CD8-positive, alpha-beta memory T cell (primary cell): ENCODE measurements at regions not wholly inside any gene's neighbourhood (a gene's known extent, or its start where the extent isn't known, plus 50 kb on each side); places are given as distances from the start of the nearest gene placed in this dataset.

Source experiments
- CTCF ChIA-PET: fragments of 350-600 bp; sonication (Branson Sonifier 250); formaldehyde crosslinking; loops from one replicate; lab custom pipeline; 2021; ENCODE audit warnings: antibody characterized with exemption; lab: Charles Lee
- POLR2A ChIA-PET: fragments of 350-600 bp; sonication (Branson Sonifier 250); formaldehyde crosslinking; loops from one replicate; lab custom pipeline; 2021; ENCODE audit warnings: antibody characterized with exemption; lab: Charles Lee
- DNase-seq, 5 donors: peaks; one replicate each; pipeline versions ENCODE4 v3.0.0 to v3.0.0-alpha.2; 2020 to 2022; ENCODE audit warnings: mixed read lengths in 1 of 5
- H3K27ac ChIP-seq: one replicate; pipeline ENCODE4 v1.7.0; 2013; ENCODE audit warnings: low read depth, mild to moderate bottlenecking, low read length, moderate library complexity
- H3K27me3 ChIP-seq: 2 replicates; pipeline ENCODE4 v1.7.0; 2013; ENCODE audit warnings: low read length, mild to moderate bottlenecking; ENCODE audit not compliant: insufficient read depth, poor library complexity, severe bottlenecking
- H3K36me3 ChIP-seq: 2 replicates; pipeline ENCODE4 v1.7.0; 2013; ENCODE audit warnings: mild to moderate bottlenecking, low read length, moderate library complexity; ENCODE audit not compliant: insufficient read depth
- H3K4me1 ChIP-seq: 2 replicates; pipeline ENCODE4 v1.7.0; 2013; ENCODE audit warnings: mild to moderate bottlenecking, low read length, moderate library complexity; ENCODE audit not compliant: insufficient read depth
- H3K4me3 ChIP-seq: 2 replicates; pipeline ENCODE4 v1.7.0; 2013; ENCODE audit warnings: mild to moderate bottlenecking, low read length
- H3K9me3 ChIP-seq: 2 replicates; pipeline ENCODE4 v1.7.0; 2013; ENCODE audit warnings: mild to moderate bottlenecking, low read length
- H3K27ac Mint-ChIP-seq, 8 donors: one replicate each; pipeline ENCODE4 v1.8.0; 2020 to 2021; ENCODE audit warnings: mixed read lengths in 8 of 8, mild to moderate bottlenecking in 6 of 8, inconsistent platforms in 3 of 8, moderate library complexity in 3 of 8
- H3K27me3 Mint-ChIP-seq, 2 donors: one replicate each; pipeline ENCODE4 v1.8.0; 2020 to 2021; ENCODE audit warnings: mixed read lengths in 2 of 2, mild to moderate bottlenecking in 1 of 2, moderate library complexity in 1 of 2
- H3K36me3 Mint-ChIP-seq, 3 donors: one replicate each; pipeline ENCODE4 v1.8.0; 2020 to 2021; ENCODE audit warnings: mixed read lengths in 3 of 3, inconsistent platforms in 1 of 3, mild to moderate bottlenecking in 1 of 3
- H3K4me1 Mint-ChIP-seq, 3 donors: one replicate each; pipeline ENCODE4 v1.8.0; 2020 to 2021; ENCODE audit warnings: mixed read lengths in 3 of 3, inconsistent platforms in 1 of 3, mild to moderate bottlenecking in 1 of 3
- H3K4me3 Mint-ChIP-seq, 7 donors: one replicate each; pipeline ENCODE4 v1.8.0; 2020 to 2021; ENCODE audit warnings: mixed read lengths in 7 of 7, mild to moderate bottlenecking in 6 of 7, moderate library complexity in 4 of 7, inconsistent platforms in 2 of 7
- H3K9me3 Mint-ChIP-seq, 5 donors: one replicate each; pipeline ENCODE4 v1.8.0; 2020 to 2022; ENCODE audit warnings: mixed read lengths in 5 of 5, mild to moderate bottlenecking in 3 of 5, moderate library complexity in 2 of 5, inconsistent platforms in 1 of 5

DNA sequence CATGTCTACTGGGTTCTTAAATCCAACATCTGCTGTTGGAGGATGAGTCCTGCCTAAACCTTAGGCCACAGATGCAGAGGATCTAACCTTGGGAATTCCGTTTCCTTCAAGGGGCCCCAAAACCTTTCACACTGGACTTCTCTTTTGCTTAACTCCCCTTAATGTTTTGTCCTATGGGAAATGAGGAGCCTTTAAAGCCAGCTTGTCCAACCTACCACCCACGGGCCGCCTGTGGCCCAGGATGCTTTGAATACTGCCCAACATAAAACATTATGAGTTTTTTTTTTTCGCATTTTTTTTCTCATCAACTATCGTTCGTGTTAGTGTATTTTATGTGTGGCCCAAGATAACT, 157.2 kb upstream of the SLC1A4 start:
- DNase-seq = no peak
- POLR2A ChIA-PET = interaction anchor here (0.6 to 1.9 kb wide), 4 partner anchors 13 to 179 kb away, joined by 3 to 11 read pairs (median 4); partner anchors contain the start of gene SERTAD2
- Mint-ChIP-seq H3K9me3 (no peaks in the 10 kb centered on the region), H3K36me3 (no peaks in the 10 kb centered on the region), H3K4me1 (peaks cover 11 to 12% (median 11%) of the 10 kb centered on the region in 3 donors), H3K27me3 (peaks cover 1 to 4% of the 10 kb centered on the region in 2 donors), H3K4me3 (peak overlapping the region in 6 of 7 donors; percentile 32 to 86 (median 66)), H3K27ac (peak overlapping the region in 4 of 8 donors; percentile 26 to 97 (median 54))
- Histone ChIP-seq H3K4me1 (peaks cover 10% of the 10 kb centered on the region), H3K36me3 (no peaks in the 10 kb centered on the region), H3K27me3 (no peaks in the 10 kb centered on the region), H3K9me3 (no peaks in the 10 kb centered on the region), H3K27ac (no peak overlapping the region), H3K4me3 (no peak overlapping the region)
- CTCF ChIA-PET = interaction anchor here (0.6 to 6.2 kb wide), 23 partner anchors 8 to 308 kb away, joined by 3 to 67 read pairs (median 3); partner anchors contain the start of genes AFTPH and SERTAD2

DNA sequence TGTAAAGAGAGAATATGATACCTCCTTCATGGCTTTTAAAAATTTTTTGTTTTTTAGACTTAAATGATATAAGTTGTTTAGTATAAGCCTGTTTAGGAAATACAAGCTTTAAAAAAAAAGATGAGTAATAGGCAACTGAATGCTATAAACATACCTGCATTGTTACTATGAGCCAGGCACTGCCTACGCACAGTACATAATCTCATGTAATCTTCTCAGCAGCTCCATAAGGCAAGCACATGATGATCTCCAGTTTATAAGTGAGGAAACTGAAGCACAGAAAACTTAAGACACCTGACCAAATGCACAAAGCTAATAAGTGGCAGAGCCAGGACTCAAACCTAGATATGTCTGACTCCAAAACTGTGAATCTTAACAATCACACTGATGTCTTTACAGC, 156.3 kb upstream of the SLC1A4 start:
- H3K9me3 Mint-ChIP-seq = no peaks in the 10 kb centered on the region
- H3K9me3 ChIP-seq = no peaks in the 10 kb centered on the region
- peaks cover 10% of the 10 kb centered on the region for H3K4me1 ChIP-seq
- peaks cover 11 to 12% (median 11%) of the 10 kb centered on the region in 3 donors for H3K4me1 Mint-ChIP-seq
- H3K36me3 Mint-ChIP-seq = no peaks in the 10 kb centered on the region
- H3K27me3 Mint-ChIP-seq = peaks cover 1 to 4% of the 10 kb centered on the region in 2 donors
- H3K27ac ChIP-seq = no peak overlapping the region
- H3K4me3 Mint-ChIP-seq = no peak overlapping the region
- no peaks in the 10 kb centered on the region for H3K27me3 ChIP-seq
- H3K36me3 ChIP-seq = no peaks in the 10 kb centered on the region
- DNase-seq = no peak
- POLR2A ChIA-PET = no interaction called here
- CTCF ChIA-PET = interaction anchor here (1.1 to 6.2 kb wide), 10 partner anchors 13 to 246 kb away, joined by 3 to 67 read pairs (median 6); partner anchors contain the start of gene SERTAD2
- H3K27ac Mint-ChIP-seq = no peak overlapping the region
- no peak overlapping the region for H3K4me3 ChIP-seq

GRCh38 chr2:64836566-64836965, 152.6 kb upstream of the SLC1A4 start:
- H3K9me3 ChIP-seq = no peaks in the 10 kb centered on the region
- peaks cover 2 to 9% (median 4%) of the 10 kb centered on the region in 3 donors for H3K4me1 Mint-ChIP-seq
- CTCF ChIA-PET = no interaction called here
- no peak overlapping the region for H3K27ac Mint-ChIP-seq
- no peaks in the 10 kb centered on the region for H3K9me3 Mint-ChIP-seq
- no peaks in the 10 kb centered on the region for H3K36me3 ChIP-seq
- peaks cover 4% of the 10 kb centered on the region for H3K4me1 ChIP-seq
- H3K27me3 ChIP-seq = no peaks in the 10 kb centered on the region
- H3K36me3 Mint-ChIP-seq = no peaks in the 10 kb centered on the region
- H3K27ac ChIP-seq = no peak overlapping the region
- POLR2A ChIA-PET = no interaction called here
- no peak for DNase-seq
- no peak overlapping the region for H3K4me3 ChIP-seq
- peaks cover 1 to 4% of the 10 kb centered on the region in 2 donors for H3K27me3 Mint-ChIP-seq
- no peak overlapping the region for H3K4me3 Mint-ChIP-seq

DNA sequence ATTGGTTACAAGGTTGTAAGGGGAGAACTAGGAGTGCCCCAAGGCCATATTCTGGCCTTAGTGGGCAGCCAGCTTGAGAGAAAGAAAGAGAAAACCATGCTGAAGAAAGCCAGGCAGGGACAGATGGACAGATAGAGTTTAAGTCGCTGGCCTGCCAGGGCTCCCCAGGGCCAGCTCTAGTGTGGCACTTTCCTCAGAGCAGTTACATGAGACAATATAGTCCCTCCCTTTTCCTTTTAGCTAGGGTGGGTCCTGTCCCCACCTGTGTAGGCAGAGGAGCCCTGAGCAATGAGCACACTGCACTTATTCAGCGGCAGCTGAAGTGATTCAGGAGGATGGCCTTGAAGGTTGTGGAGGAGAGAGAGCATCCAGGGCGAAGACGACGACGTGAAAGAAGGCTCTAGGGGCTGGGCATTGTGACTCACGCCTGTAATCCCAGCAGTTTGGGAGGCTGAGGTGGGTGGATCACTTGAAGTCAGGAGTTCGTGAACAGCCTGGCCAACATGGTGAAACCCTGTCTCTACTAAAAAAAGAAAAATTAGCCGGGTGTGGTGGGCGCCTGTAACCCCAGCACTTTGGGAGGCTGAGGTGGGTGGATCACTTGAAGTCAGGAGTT, 152.0 kb upstream of the SLC1A4 start:
- ChIA-PET CTCF (interaction anchor here (1.2 kb wide), 1 partner anchor 86 kb away, joined by 3 read pairs; no protein-coding TSS in a partner anchor), POLR2A (no interaction called here)
- Histone ChIP-seq H3K9me3 (no peaks in the 10 kb centered on the region), H3K4me3 (no peak overlapping the region), H3K27me3 (no peaks in the 10 kb centered on the region), H3K36me3 (no peaks in the 10 kb centered on the region), H3K4me1 (no peaks in the 10 kb centered on the region), H3K27ac (no peak overlapping the region)
- H3K4me1 Mint-ChIP-seq = peaks cover 0 to 5% (median 0%) of the 10 kb centered on the region in 3 donors
- H3K4me3 Mint-ChIP-seq = no peak overlapping the region
- H3K9me3 Mint-ChIP-seq = no peaks in the 10 kb centered on the region
- peaks cover 1 to 4% of the 10 kb centered on the region in 2 donors for H3K27me3 Mint-ChIP-seq
- H3K27ac Mint-ChIP-seq = peak overlapping the region in 1 of 8 donors; percentile 92
- no peak for DNase-seq
- no peaks in the 10 kb centered on the region for H3K36me3 Mint-ChIP-seq

- no peak for DNase-seq
- no peaks in the 10 kb centered on the region for H3K27me3 ChIP-seq
- H3K27ac ChIP-seq = no peak overlapping the region
- H3K4me1 Mint-ChIP-seq = peaks cover 0 to 5% (median 0%) of the 10 kb centered on the region in 3 donors
- ChIA-PET POLR2A (no interaction called here), CTCF (interaction anchor here (1.2 kb wide), 1 partner anchor 87 kb away, joined by 3 read pairs; no protein-coding TSS in a partner anchor)
- no peaks in the 10 kb centered on the region for H3K36me3 ChIP-seq
- no peaks in the 10 kb centered on the region for H3K4me1 ChIP-seq
- no peaks in the 10 kb centered on the region for H3K36me3 Mint-ChIP-seq
- peaks cover 1 to 4% of the 10 kb centered on the region in 2 donors for H3K27me3 Mint-ChIP-seq
- no peaks in the 10 kb centered on the region for H3K9me3 ChIP-seq
- H3K4me3 Mint-ChIP-seq = no peak overlapping the region
- no peak overlapping the region for H3K27ac Mint-ChIP-seq
- no peaks in the 10 kb centered on the region for H3K9me3 Mint-ChIP-seq
- no peak overlapping the region for H3K4me3 ChIP-seq
Measured at GRCh38 chr2:64837925-64838641, 151.1 kb upstream of the SLC1A4 start.

- H3K9me3 Mint-ChIP-seq = no peaks in the 10 kb centered on the region
- Histone ChIP-seq H3K4me3 (no peak overlapping the region), H3K27me3 (no peaks in the 10 kb centered on the region), H3K9me3 (no peaks in the 10 kb centered on the region), H3K27ac (no peak overlapping the region), H3K4me1 (no peaks in the 10 kb centered on the region), H3K36me3 (no peaks in the 10 kb centered on the region)
- POLR2A ChIA-PET = no interaction called here
- H3K27ac Mint-ChIP-seq = no peak overlapping the region
- no peak for DNase-seq
- H3K27me3 Mint-ChIP-seq = peaks cover under 1 to 4% of the 10 kb centered on the region in 2 donors
- H3K4me3 Mint-ChIP-seq = no peak overlapping the region
- peaks cover 0 to 5% (median 0%) of the 10 kb centered on the region in 3 donors for H3K4me1 Mint-ChIP-seq
- CTCF ChIA-PET = no interaction called here
- no peaks in the 10 kb centered on the region for H3K36me3 Mint-ChIP-seq
Measured at GRCh38 chr2:64838817-64839216, 150.4 kb upstream of the SLC1A4 start.

- CTCF ChIA-PET = interaction anchor here (1.1 to 1.4 kb wide), 3 partner anchors 8 to 186 kb away, joined by 3 to 4 read pairs (median 3); partner anchors contain the start of gene SERTAD2
- DNase-seq = peak in 1 of 5 donors; percentile 31
- Histone ChIP-seq H3K4me1 (no peaks in the 10 kb centered on the region), H3K9me3 (no peaks in the 10 kb centered on the region), H3K27ac (no peak overlapping the region), H3K27me3 (no peaks in the 10 kb centered on the region), H3K36me3 (no peaks in the 10 kb centered on the region), H3K4me3 (no peak overlapping the region)
- no peak overlapping the region for H3K27ac Mint-ChIP-seq
- no peak overlapping the region for H3K4me3 Mint-ChIP-seq
- no peaks in the 10 kb centered on the region for H3K36me3 Mint-ChIP-seq
- POLR2A ChIA-PET = no interaction called here
- H3K9me3 Mint-ChIP-seq = no peaks in the 10 kb centered on the region
- peaks cover 0 to 5% (median 0%) of the 10 kb centered on the region in 3 donors for H3K4me1 Mint-ChIP-seq
- H3K27me3 Mint-ChIP-seq = no peaks in the 10 kb centered on the region
Measured at GRCh38 chr2:64839844-64840243, 149.4 kb upstream of the SLC1A4 start.

DNA sequence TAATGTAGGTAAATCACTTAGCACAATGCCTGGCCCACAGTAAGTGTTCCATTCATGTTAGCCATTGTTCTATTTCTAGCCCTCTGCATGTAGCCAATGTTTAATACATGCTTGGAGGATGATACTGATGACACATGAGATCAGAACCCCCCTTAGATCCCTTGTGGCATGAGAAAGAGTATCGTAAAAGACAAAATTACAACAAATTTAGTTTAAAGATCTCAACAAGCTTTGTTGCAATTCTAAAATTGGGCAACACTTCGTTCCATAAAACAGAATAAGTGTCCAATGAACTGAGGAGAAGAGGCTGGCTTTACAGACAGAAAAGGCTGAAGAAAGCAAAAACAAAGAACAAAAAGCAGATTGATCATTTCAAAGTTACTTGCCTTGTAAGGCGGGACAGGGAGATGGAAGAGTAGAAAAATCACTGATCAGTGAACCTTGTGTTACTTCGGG, 148.7 kb upstream of the SLC1A4 start:
- Histone ChIP-seq H3K27ac (no peak overlapping the region), H3K4me3 (no peak overlapping the region), H3K36me3 (no peaks in the 10 kb centered on the region), H3K27me3 (no peaks in the 10 kb centered on the region), H3K4me1 (no peaks in the 10 kb centered on the region), H3K9me3 (no peaks in the 10 kb centered on the region)
- no peak for DNase-seq
- Mint-ChIP-seq H3K27ac (no peak overlapping the region), H3K4me1 (peaks cover 0 to 5% (median 0%) of the 10 kb centered on the region in 3 donors), H3K4me3 (no peak overlapping the region), H3K9me3 (no peaks in the 10 kb centered on the region), H3K27me3 (no peaks in the 10 kb centered on the region), H3K36me3 (peaks cover 0 to 2% (median 0%) of the 10 kb centered on the region in 3 donors)
- ChIA-PET POLR2A (no interaction called here), CTCF (interaction anchor here (1.1 to 1.4 kb wide), 3 partner anchors 9 to 187 kb away, joined by 3 to 4 read pairs (median 3); partner anchors contain the start of gene SERTAD2)
